Muscle of leg (tissue), 3 donors: ENCODE measurements at regions not wholly inside any gene's neighbourhood (a gene's known extent, or its start where the extent isn't known, plus 50 kb on each side); places are given as distances from the start of the nearest gene placed in this dataset.
"Not testable (repeated sequence)": the region's sequence is repeated elsewhere in the genome, so short reads cannot be mapped to it uniquely, and the experiment has no call there.

Experiments
- DNase-seq: peaks from one replicate; pipeline ENCODE4 v3.0.0; 2013
- H3K27ac ChIP-seq: one replicate; pipeline ENCODE4 v1.5.1; 2013; ENCODE audit warnings: mild to moderate bottlenecking, low read length, control low read depth
- H3K27me3 ChIP-seq: one replicate; pipeline ENCODE4 v1.6.1; 2013; ENCODE audit warnings: low read length; ENCODE audit not compliant: control insufficient read depth, insufficient read depth
- H3K36me3 ChIP-seq: one replicate; pipeline ENCODE4 v1.6.1; 2013; ENCODE audit warnings: low read length; ENCODE audit not compliant: control insufficient read depth, insufficient read depth
- H3K4me1 ChIP-seq: one replicate; pipeline ENCODE4 v1.6.1; 2013; ENCODE audit warnings: low read length; ENCODE audit not compliant: control insufficient read depth, insufficient read depth
- H3K4me3 ChIP-seq: one replicate; pipeline ENCODE4 v1.5.1; 2013; ENCODE audit warnings: low read length, control low read depth
- H3K9me3 ChIP-seq: replicated peaks from 2 replicates; pipeline ENCODE4 v1.6.1; 2013; ENCODE audit warnings: low read depth, low read length; ENCODE audit not compliant: control insufficient read depth
- whole genome bisulfite sequencing: methylation state at CpG from one replicate; pipeline ENCODE4 v1.1.5; 2013; ENCODE audit warnings: missing lambda C conversion rate; ENCODE audit not compliant: insufficient coverage; 5-methylcytosine and 5-hydroxymethylcytosine counted together

- H3K36me3 ChIP-seq: no peaks in the 10 kb centered on the region
- no peaks in the 10 kb centered on the region for H3K27me3 ChIP-seq
- H3K27ac ChIP-seq: no peak overlapping the region
- H3K4me3 ChIP-seq: no peak overlapping the region
- H3K9me3 ChIP-seq: no peaks in the 10 kb centered on the region
- WGBS: no CpG with 5 or more reads among the region's 5 CpGs
- H3K4me1 ChIP-seq: no peaks in the 10 kb centered on the region
- peak; percentile 33 for DNase-seq
Measured at GRCh38 chr5:57362951-57363350, 119.7 kb downstream of the ACTBL2 start.

- H3K27me3 ChIP-seq: no peaks in the 10 kb centered on the region
- H3K36me3 ChIP-seq: no peaks in the 10 kb centered on the region
- H3K4me3 ChIP-seq: no peak overlapping the region
- H3K27ac ChIP-seq: no peak overlapping the region
- 43% methylated on average over 1 of the region's 1 CpG for WGBS
- H3K4me1 ChIP-seq: no peaks in the 10 kb centered on the region
- H3K9me3 ChIP-seq: no peaks in the 10 kb centered on the region
- peak; percentile 58 for DNase-seq
Measured at GRCh38 chr5:57360871-57361270, 121.7 kb downstream of the ACTBL2 start.

GRCh38 chr5:57358796-57359592, 123.6 kb downstream of the ACTBL2 start:
- 63% methylated on average over 2 of the region's 5 CpGs for WGBS
- Histone ChIP-seq H3K27me3 (no peaks in the 10 kb centered on the region), H3K4me3 (no peak overlapping the region), H3K4me1 (no peaks in the 10 kb centered on the region), H3K36me3 (no peaks in the 10 kb centered on the region), H3K9me3 (no peaks in the 10 kb centered on the region), H3K27ac (no peak overlapping the region)
- DNase-seq: no peak

- no CpG with 5 or more reads among the region's 16 CpGs for WGBS
Measured at GRCh38 chr5:57356850-57357249, 125.8 kb downstream of the ACTBL2 start.

GRCh38 chr5:57349214-57349613, 133.4 kb downstream of the ACTBL2 start:
- Histone ChIP-seq H3K27me3 (no peaks in the 10 kb centered on the region), H3K4me3 (no peak overlapping the region), H3K36me3 (no peaks in the 10 kb centered on the region), H3K9me3 (no peaks in the 10 kb centered on the region), H3K4me1 (peaks cover 12% of the 10 kb centered on the region), H3K27ac (peak overlapping the region; percentile 60)
- WGBS: no CpG with 5 or more reads among the region's 1 CpG
- DNase-seq: peak; percentile 67

More at GRCh38 chr5:57356850-57357249, 125.8 kb downstream of the ACTBL2 start:
- not testable (repeated sequence) for H3K27me3 ChIP-seq, H3K9me3 ChIP-seq, H3K4me3 ChIP-seq, H3K36me3 ChIP-seq, H3K4me1 ChIP-seq, DNase-seq, H3K27ac ChIP-seq

GRCh38 chr5:57348376-57349140, 134.1 kb downstream of the ACTBL2 start:
- Histone ChIP-seq H3K36me3 (no peaks in the 10 kb centered on the region), H3K27me3 (no peaks in the 10 kb centered on the region), H3K9me3 (no peaks in the 10 kb centered on the region), H3K27ac (peak overlapping the region; percentile 60), H3K4me1 (peaks cover 12% of the 10 kb centered on the region), H3K4me3 (no peak overlapping the region)
- WGBS: 0% methylated on average over 1 of the region's 7 CpGs
- peak; percentile 63 for DNase-seq

DNA sequence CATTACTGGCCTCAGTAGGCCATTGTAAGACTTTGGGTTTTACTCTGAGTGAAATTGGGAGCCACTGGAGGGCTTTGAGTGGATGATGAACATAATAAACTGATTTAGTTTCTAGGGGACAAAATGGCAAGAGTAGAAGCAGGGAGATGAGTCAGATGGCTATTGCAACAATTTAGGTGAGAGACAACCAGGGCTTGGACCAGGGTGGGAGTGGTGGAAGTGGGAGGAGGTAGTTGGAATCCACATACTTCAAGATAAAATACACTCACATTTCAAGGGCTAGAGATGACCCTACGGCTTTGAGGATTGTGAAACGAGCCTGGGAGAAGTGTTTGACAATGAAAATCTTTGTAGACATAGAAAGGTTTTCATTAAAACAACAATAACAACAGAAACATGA, 136.3 kb downstream of the ACTBL2 start:
- H3K36me3 ChIP-seq: no peaks in the 10 kb centered on the region
- WGBS: no CpG with 5 or more reads among the region's 2 CpGs
- no peaks in the 10 kb centered on the region for H3K9me3 ChIP-seq
- no peak for DNase-seq
- H3K27ac ChIP-seq: no peak overlapping the region
- peaks cover 12% of the 10 kb centered on the region for H3K4me1 ChIP-seq
- H3K4me3 ChIP-seq: no peak overlapping the region
- no peaks in the 10 kb centered on the region for H3K27me3 ChIP-seq

GRCh38 chr5:57341380-57341979, 141.1 kb downstream of the ACTBL2 start:
- no peaks in the 10 kb centered on the region for H3K36me3 ChIP-seq
- H3K4me3 ChIP-seq: no peak overlapping the region
- DNase-seq: no peak
- H3K27ac ChIP-seq: no peak overlapping the region
- H3K9me3 ChIP-seq: no peaks in the 10 kb centered on the region
- 100% methylated on average over 2 of the region's 4 CpGs for WGBS
- no peaks in the 10 kb centered on the region for H3K27me3 ChIP-seq
- H3K4me1 ChIP-seq: no peaks in the 10 kb centered on the region

DNA sequence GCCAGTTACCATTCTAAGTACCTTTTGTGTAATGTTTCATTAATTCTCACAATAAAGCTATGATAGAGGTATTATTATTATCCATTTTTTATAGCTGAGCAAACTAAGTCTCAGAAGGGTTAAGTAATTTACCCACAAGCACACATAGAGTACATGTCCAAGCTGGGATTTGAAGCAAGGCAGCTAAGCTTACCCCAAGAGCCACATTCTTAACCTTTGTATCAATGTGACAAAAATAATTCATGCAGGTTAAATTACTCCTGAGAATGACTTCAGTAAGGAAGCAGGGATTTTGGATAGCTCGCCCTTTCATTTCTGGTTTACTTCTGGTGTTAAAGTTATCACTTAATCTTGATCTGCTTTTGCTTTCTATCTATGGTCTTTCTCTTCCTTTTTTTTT, 141.9 kb downstream of the ACTBL2 start:
- Histone ChIP-seq H3K4me3 (no peak overlapping the region), H3K4me1 (no peaks in the 10 kb centered on the region), H3K9me3 (no peaks in the 10 kb centered on the region), H3K27ac (no peak overlapping the region), H3K27me3 (no peaks in the 10 kb centered on the region), H3K36me3 (no peaks in the 10 kb centered on the region)
- WGBS: no CpG with 5 or more reads among the region's 1 CpG
- no peak for DNase-seq

GRCh38 chr5:57339521-57339920, 143.1 kb downstream of the ACTBL2 start:
- H3K27me3 ChIP-seq: no peaks in the 10 kb centered on the region
- no peaks in the 10 kb centered on the region for H3K36me3 ChIP-seq
- no peaks in the 10 kb centered on the region for H3K9me3 ChIP-seq
- H3K4me3 ChIP-seq: no peak overlapping the region
- H3K4me1 ChIP-seq: no peaks in the 10 kb centered on the region
- DNase-seq: no peak
- H3K27ac ChIP-seq: no peak overlapping the region
- WGBS: no CpG with 5 or more reads among the region's 2 CpGs
